Common myeloid progenitor, CD34-positive (primary cell): ENCODE measurements at regions not wholly inside any gene's neighbourhood (a gene's known extent, or its start where the extent isn't known, plus 50 kb on each side); places are given as distances from the start of the nearest gene placed in this dataset.
"Not testable (repeated sequence)": the region's sequence is repeated elsewhere in the genome, so short reads cannot be mapped to it uniquely, and the experiment has no call there.

Experiments
- CTCF ChIA-PET: fragments of 350-600 bp; sonication (Branson Sonifier 250); formaldehyde crosslinking; loops from one replicate; lab custom pipeline; 2021; ENCODE audit warnings: antibody characterized with exemption; lab: Charles Lee
- POLR2A ChIA-PET: fragments of 350-600 bp; sonication (Branson Sonifier 250); formaldehyde crosslinking; loops from one replicate; lab custom pipeline; 2021; ENCODE audit warnings: antibody characterized with exemption; lab: Charles Lee
- DNase-seq, 3 donors: peaks; one replicate each; pipeline versions ENCODE4 v3.0.0 to v3.0.0-alpha.2; 2013
- H3K27ac ChIP-seq, 2 experiments: 1 replicate in 1 of 2; 2 replicates in 1 of 2; pipeline ENCODE4 v1.7.0; 2013; ENCODE audit warnings: inconsistent platforms in 2 of 2, low read length in 2 of 2, mild to moderate bottlenecking in 2 of 2, low read depth in 1 of 2, moderate library complexity in 1 of 2; ENCODE audit not compliant: severe bottlenecking in 2 of 2, insufficient read depth in 1 of 2, poor library complexity in 1 of 2
- H3K27me3 ChIP-seq, 5 experiments: replicated peaks in 2 of 5; 1 replicate in 3 of 5; 2 replicates in 2 of 5; pipeline versions ENCODE4 v1.6.1 to v1.7.0; 2013; ENCODE audit warnings: low read length in 4 of 5, mild to moderate bottlenecking in 2 of 5, moderate library complexity in 2 of 5, inconsistent platforms in 1 of 5; ENCODE audit not compliant: insufficient read depth in 5 of 5, control insufficient read depth in 4 of 5
- H3K36me3 ChIP-seq, 4 experiments: 1 replicate in 2 of 4; 2 replicates in 2 of 4; pipeline versions ENCODE4 v1.6.1 to v1.7.0; 2013; ENCODE audit warnings: low read length in 3 of 4, control low read depth in 1 of 4, mild to moderate bottlenecking in 1 of 4; ENCODE audit not compliant: control insufficient read depth in 4 of 4, insufficient read depth in 4 of 4
- H3K4me1 ChIP-seq, 4 experiments: 1 replicate in 3 of 4; 2 replicates in 1 of 4; pipeline versions ENCODE4 v1.6.1 to v1.7.1; 2013; ENCODE audit warnings: low read length in 3 of 4, mild to moderate bottlenecking in 3 of 4, control low read depth in 1 of 4, inconsistent platforms in 1 of 4, moderate library complexity in 1 of 4; ENCODE audit not compliant: control insufficient read depth in 4 of 4, insufficient read depth in 4 of 4; ENCODE audit errors: control extremely low read depth in 1 of 4
- H3K4me3 ChIP-seq, 7 experiments: 1 replicate in 4 of 7; 2 replicates in 3 of 7; pipeline versions ENCODE4 v1.5.1 to v1.7.0; 2013; ENCODE audit warnings: mild to moderate bottlenecking in 7 of 7, low read length in 6 of 7, moderate library complexity in 6 of 7, inconsistent platforms in 2 of 7, low read depth in 2 of 7, control low read depth in 1 of 7; ENCODE audit not compliant: insufficient read depth in 4 of 7, control insufficient read depth in 1 of 7; ENCODE audit errors: extremely low read depth in 1 of 7
- H3K9me3 ChIP-seq, 5 experiments: 1 replicate in 4 of 5; 2 replicates in 1 of 5; pipeline versions ENCODE4 v1.6.1 to v1.7.1; 2013; ENCODE audit warnings: low read length in 4 of 5, mild to moderate bottlenecking in 2 of 5, inconsistent platforms in 1 of 5, low read depth in 1 of 5, moderate library complexity in 1 of 5; ENCODE audit not compliant: control insufficient read depth in 4 of 5, insufficient read depth in 2 of 5; ENCODE audit errors: control extremely low read depth in 1 of 5
- WGBS: methylation state at CpG from one replicate; pipeline ENCODE4 v1.1.5; 2013; ENCODE audit not compliant: insufficient coverage; 5-methylcytosine and 5-hydroxymethylcytosine counted together

- H3K4me1 ChIP-seq, CTCF ChIA-PET, H3K27me3 ChIP-seq, H3K9me3 ChIP-seq, H3K4me3 ChIP-seq, POLR2A ChIA-PET, H3K27ac ChIP-seq, H3K36me3 ChIP-seq, DNase-seq: not testable (repeated sequence)
- WGBS, result 100% methylated on average over 1 of the region's 4 CpGs
These were observed 317.8 kb downstream of the TSHZ3 start for GRCh38 chr19:31031455-31031854.

GRCh38 chr19:31023038-31023437 is 326.2 kb downstream of the TSHZ3 start:
- DNase-seq, result no peak
- POLR2A ChIA-PET, result no interaction called here
- no peak overlapping the region for H3K27ac ChIP-seq

GRCh38 chr19:31018936-31019335 is 330.3 kb downstream of the TSHZ3 start:
- H3K27ac ChIP-seq, result no peak overlapping the region
- 100% methylated on average over 5 of the region's 5 CpGs for WGBS
- POLR2A ChIA-PET, result interaction anchor here (0.6 kb wide), 2 partner anchors 16 to 940 kb away, joined by 3 read pairs; no protein-coding TSS in a partner anchor
- H3K9me3 ChIP-seq, result peaks cover 0 to 1% (median 0%) of the 10 kb centered on the region in 5 experiments
- CTCF ChIA-PET, result no interaction called here
- H3K36me3 ChIP-seq, result no peaks in the 10 kb centered on the region
- H3K4me3 ChIP-seq, result no peak overlapping the region
- no peaks in the 10 kb centered on the region for H3K27me3 ChIP-seq
- H3K4me1 ChIP-seq, result peaks cover 0 to 17% (median 16%) of the 10 kb centered on the region in 4 experiments
- DNase-seq, result no peak

More at GRCh38 chr19:31023038-31023437, 326.2 kb downstream of the TSHZ3 start:
- 86% methylated on average over 8 of the region's 10 CpGs for WGBS
- Histone ChIP-seq H3K36me3 (no peaks in the 10 kb centered on the region), H3K9me3 (peaks cover 0 to 4% (median 2%) of the 10 kb centered on the region in 5 experiments), H3K4me3 (no peak overlapping the region), H3K4me1 (no peaks in the 10 kb centered on the region), H3K27me3 (no peaks in the 10 kb centered on the region)
- CTCF ChIA-PET, result no interaction called here

GRCh38 chr19:31015778-31016177 is 333.5 kb downstream of the TSHZ3 start:
- Histone ChIP-seq H3K4me3 (no peak overlapping the region), H3K27me3 (no peaks in the 10 kb centered on the region), H3K9me3 (no peaks in the 10 kb centered on the region), H3K36me3 (no peaks in the 10 kb centered on the region), H3K27ac (no peak overlapping the region), H3K4me1 (peaks cover 0 to 18% (median 16%) of the 10 kb centered on the region in 4 experiments)
- ChIA-PET POLR2A (interaction anchor here (0.6 kb wide), 1 partner anchor 147 kb away, joined by 3 read pairs; no protein-coding TSS in a partner anchor), CTCF (interaction anchor here (1.1 kb wide), 1 partner anchor 39 kb away, joined by 4 read pairs; no protein-coding TSS in a partner anchor)
- WGBS, result 0% methylated on average over 4 of the region's 4 CpGs
- peak; percentile 42 to 85 (median 78) for DNase-seq

- H3K27ac ChIP-seq, result no peak overlapping the region
- no peaks in the 10 kb centered on the region for H3K27me3 ChIP-seq
- CTCF ChIA-PET, result no interaction called here
- H3K9me3 ChIP-seq, result no peaks in the 10 kb centered on the region
- no peaks in the 10 kb centered on the region for H3K36me3 ChIP-seq
- POLR2A ChIA-PET, result no interaction called here
- H3K4me1 ChIP-seq, result peaks cover 0 to 18% (median 16%) of the 10 kb centered on the region in 4 experiments
- DNase-seq, result no peak
- no peak overlapping the region for H3K4me3 ChIP-seq
These were observed 334.6 kb downstream of the TSHZ3 start for GRCh38 chr19:31014668-31015067.

GRCh38 chr19:31013384-31014020 is 335.7 kb downstream of the TSHZ3 start:
- Histone ChIP-seq H3K27ac (no peak overlapping the region), H3K4me3 (no peak overlapping the region), H3K27me3 (no peaks in the 10 kb centered on the region), H3K9me3 (no peaks in the 10 kb centered on the region), H3K36me3 (no peaks in the 10 kb centered on the region), H3K4me1 (peaks cover 0 to 18% (median 16%) of the 10 kb centered on the region in 4 experiments)
- ChIA-PET CTCF (no interaction called here), POLR2A (no interaction called here)
- WGBS, result 97% methylated on average over 4 of the region's 5 CpGs
- no peak for DNase-seq

- POLR2A ChIA-PET, result no interaction called here
- Histone ChIP-seq H3K4me3 (no peak overlapping the region), H3K36me3 (no peaks in the 10 kb centered on the region), H3K9me3 (no peaks in the 10 kb centered on the region), H3K27me3 (peaks cover 0 to 2% (median 0%) of the 10 kb centered on the region in 5 experiments), H3K4me1 (no peaks in the 10 kb centered on the region), H3K27ac (no peak overlapping the region)
- CTCF ChIA-PET, result no interaction called here
- peak in 1 of 3 donors; percentile 1 for DNase-seq
- 94% methylated on average over 10 of the region's 12 CpGs for WGBS
These were observed 346.6 kb downstream of the TSHZ3 start for GRCh38 chr19:31002518-31003244.
